KMS-11 (cell line): ENCODE measurements at regions not wholly inside any gene's neighbourhood (a gene's known extent, or its start where the extent isn't known, plus 50 kb on each side); places are given as distances from the start of the nearest gene placed in this dataset.

Experiments used
- H2AFZ ChIP-seq: fragments of 200-600 bp; sonication (generic); 2 replicates; pipeline ENCODE4 v1.6.1; 2016; ENCODE audit warnings: antibody characterized with exemption, mixed run types, low read depth
- H3K27ac ChIP-seq: fragments of 200-600 bp; sonication (generic); 2 replicates; pipeline ENCODE4 v1.6.1; 2016; ENCODE audit warnings: mild to moderate bottlenecking, mixed run types
- H3K27me3 ChIP-seq: fragments of 200-600 bp; sonication (generic); 2 replicates; pipeline ENCODE4 v1.6.1; 2017; ENCODE audit warnings: mild to moderate bottlenecking, low read depth, mixed run types, moderate library complexity; ENCODE audit not compliant: insufficient read depth
- H3K36me3 ChIP-seq: fragments of 200-600 bp; sonication (generic); 2 replicates; pipeline ENCODE4 v1.6.1; 2017; ENCODE audit warnings: mild to moderate bottlenecking, mixed run types; ENCODE audit not compliant: insufficient read depth
- H3K4me1 ChIP-seq: fragments of 200-600 bp; sonication (generic); 2 replicates; pipeline ENCODE4 v1.6.1; 2016; ENCODE audit warnings: mild to moderate bottlenecking, low read depth, mixed run types; ENCODE audit not compliant: poor library complexity, severe bottlenecking
- H3K4me2 ChIP-seq: fragments of 200-600 bp; sonication (generic); 2 replicates; pipeline ENCODE4 v1.7.0; 2016; ENCODE audit warnings: mild to moderate bottlenecking, mixed run types
- H3K4me3 ChIP-seq: fragments of 200-600 bp; sonication (generic); IDR thresholded peaks from 2 replicates; pipeline ENCODE4 v1.6.1; 2017; ENCODE audit warnings: low read depth, low read length, mixed read lengths; ENCODE audit not compliant: insufficient read depth
- H3K79me2 ChIP-seq: fragments of 200-600 bp; sonication (generic); 2 replicates; pipeline ENCODE4 v1.6.1; 2016; ENCODE audit warnings: low read depth, mixed run types; ENCODE audit not compliant: insufficient read depth
- H3K9ac ChIP-seq: fragments of 200-600 bp; sonication (generic); 2 replicates; pipeline ENCODE4 v1.6.1; 2016; ENCODE audit warnings: mild to moderate bottlenecking, mixed run types
- H4K20me1 ChIP-seq: fragments of 200-600 bp; sonication (generic); 2 replicates; pipeline ENCODE4 v1.6.1; 2016; ENCODE audit warnings: mild to moderate bottlenecking, mixed run types; ENCODE audit not compliant: insufficient read depth
- TF ChIP-seq, protein P1 (sequence below): fragments of 200-600 bp; sonication (generic); conservative IDR thresholded peaks from 2 replicates; pipeline ENCODE4 v1.6.1; 2017; ENCODE audit warnings: low read depth, mild to moderate bottlenecking, antibody characterized with exemption, low read length, moderate library complexity, mixed read lengths

DNA sequence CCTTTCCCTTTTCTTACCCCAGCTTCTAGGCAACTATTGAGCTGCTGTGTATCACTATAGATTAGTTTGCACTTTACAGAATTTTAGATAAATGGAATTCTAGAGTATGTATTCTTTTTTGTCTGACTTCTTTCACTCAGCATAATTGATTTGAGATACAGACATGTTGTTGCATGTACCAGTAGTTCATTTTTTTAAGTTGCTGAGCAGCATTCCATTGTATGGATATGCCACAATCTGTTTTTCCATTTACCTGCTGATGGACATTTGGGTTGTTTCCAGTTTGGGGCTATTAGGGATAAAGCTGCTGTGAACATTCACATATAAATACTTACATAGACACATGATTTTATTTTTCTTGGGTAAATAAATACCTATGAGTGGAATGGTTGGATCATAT, 135.7 kb downstream of the IGF1 start:
- TF ChIP-seq, protein P1, sequence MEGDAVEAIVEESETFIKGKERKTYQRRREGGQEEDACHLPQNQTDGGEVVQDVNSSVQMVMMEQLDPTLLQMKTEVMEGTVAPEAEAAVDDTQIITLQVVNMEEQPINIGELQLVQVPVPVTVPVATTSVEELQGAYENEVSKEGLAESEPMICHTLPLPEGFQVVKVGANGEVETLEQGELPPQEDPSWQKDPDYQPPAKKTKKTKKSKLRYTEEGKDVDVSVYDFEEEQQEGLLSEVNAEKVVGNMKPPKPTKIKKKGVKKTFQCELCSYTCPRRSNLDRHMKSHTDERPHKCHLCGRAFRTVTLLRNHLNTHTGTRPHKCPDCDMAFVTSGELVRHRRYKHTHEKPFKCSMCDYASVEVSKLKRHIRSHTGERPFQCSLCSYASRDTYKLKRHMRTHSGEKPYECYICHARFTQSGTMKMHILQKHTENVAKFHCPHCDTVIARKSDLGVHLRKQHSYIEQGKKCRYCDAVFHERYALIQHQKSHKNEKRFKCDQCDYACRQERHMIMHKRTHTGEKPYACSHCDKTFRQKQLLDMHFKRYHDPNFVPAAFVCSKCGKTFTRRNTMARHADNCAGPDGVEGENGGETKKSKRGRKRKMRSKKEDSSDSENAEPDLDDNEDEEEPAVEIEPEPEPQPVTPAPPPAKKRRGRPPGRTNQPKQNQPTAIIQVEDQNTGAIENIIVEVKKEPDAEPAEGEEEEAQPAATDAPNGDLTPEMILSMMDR: no peak
- Histone ChIP-seq H3K27ac (no peak overlapping the region), H3K9ac (no peak overlapping the region), H2AFZ (no peak overlapping the region), H3K4me1 (no peaks in the 10 kb centered on the region), H4K20me1 (no peaks in the 10 kb centered on the region), H3K79me2 (no peaks in the 10 kb centered on the region), H3K4me3 (no peak overlapping the region), H3K36me3 (no peaks in the 10 kb centered on the region), H3K4me2 (no peak overlapping the region), H3K27me3 (no peaks in the 10 kb centered on the region)

DNA sequence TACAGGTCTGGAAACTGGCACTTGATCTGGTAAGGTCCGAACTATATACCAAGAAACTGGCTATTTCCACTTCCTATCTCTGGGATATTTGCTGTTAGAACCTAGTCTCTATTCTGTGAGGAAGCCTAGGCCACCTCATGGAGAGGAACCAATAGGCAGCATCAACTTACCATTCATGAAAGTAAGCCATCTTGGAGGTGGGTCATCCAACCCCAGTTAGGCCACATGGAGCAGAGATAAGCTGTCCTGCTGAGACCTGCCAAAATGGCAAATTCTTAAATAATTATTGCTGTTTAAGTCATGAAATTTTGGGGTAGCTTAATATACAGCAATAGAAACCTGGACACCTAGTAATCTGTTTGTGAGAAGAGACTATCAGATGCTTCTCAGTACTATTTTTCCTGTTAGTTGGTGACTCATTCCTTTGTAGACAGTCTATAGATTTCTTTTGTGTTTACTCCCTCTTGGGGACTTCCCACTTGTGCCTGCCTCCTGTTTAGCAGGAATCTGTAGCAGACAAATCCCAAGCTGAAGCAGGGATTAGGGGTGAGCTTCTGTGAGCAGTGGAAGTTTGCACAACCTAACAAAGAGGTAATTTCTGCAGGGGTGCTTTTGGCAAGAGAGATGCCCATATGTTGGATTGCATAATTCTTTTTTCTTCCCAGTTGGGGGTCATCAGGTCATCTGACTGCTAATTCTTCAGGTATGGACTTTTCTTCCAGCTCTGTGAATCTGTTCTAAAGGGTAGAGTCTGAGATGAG, 136.8 kb downstream of the IGF1 start:
- Histone ChIP-seq H3K79me2 (no peaks in the 10 kb centered on the region), H3K4me2 (no peak overlapping the region), H3K4me3 (no peak overlapping the region), H3K9ac (no peak overlapping the region), H4K20me1 (no peaks in the 10 kb centered on the region), H3K27ac (no peak overlapping the region), H3K27me3 (no peaks in the 10 kb centered on the region), H2AFZ (no peak overlapping the region), H3K36me3 (no peaks in the 10 kb centered on the region), H3K4me1 (no peaks in the 10 kb centered on the region)
- TF ChIP-seq, protein P1: no peak

DNA sequence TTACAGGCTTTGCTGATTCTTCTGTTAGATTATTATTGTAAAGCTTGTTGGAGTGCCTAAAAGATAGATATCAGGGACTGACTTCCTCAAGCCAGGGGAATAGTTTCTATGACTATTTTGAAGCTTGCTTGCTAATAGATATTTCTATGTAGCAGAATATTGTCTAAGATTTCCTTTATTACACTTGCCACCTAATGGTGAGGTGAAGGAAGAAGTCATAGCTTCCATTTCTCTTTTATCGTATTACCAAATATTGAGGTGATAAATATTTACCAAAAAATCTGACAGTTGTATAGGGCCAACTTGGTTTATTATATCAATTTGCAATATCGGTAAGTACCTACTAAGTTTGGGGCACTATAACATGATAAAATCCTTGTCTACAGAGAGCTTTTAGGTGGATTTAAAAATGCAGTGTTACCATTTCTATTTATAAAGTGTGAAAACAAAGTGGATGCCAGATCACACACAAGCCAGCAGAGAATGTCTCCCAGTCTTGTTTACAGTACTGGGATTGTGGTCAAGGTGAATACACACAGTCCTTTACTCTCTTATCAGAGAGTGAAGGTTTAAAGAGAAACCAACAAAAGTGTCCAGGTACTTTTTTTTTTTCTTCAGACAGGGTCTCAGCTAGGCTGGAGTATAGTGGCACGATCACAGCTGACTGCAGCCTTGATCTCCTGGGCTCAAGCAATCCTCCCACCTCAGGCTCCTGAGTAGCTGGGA, 137.9 kb downstream of the IGF1 start:
- Histone ChIP-seq H3K4me3 (no peak overlapping the region), H4K20me1 (no peaks in the 10 kb centered on the region), H3K4me2 (no peak overlapping the region), H3K27ac (no peak overlapping the region), H2AFZ (no peak overlapping the region), H3K36me3 (no peaks in the 10 kb centered on the region), H3K27me3 (no peaks in the 10 kb centered on the region), H3K9ac (no peak overlapping the region), H3K79me2 (no peaks in the 10 kb centered on the region), H3K4me1 (no peaks in the 10 kb centered on the region)
- TF ChIP-seq, protein P1: no peak

DNA sequence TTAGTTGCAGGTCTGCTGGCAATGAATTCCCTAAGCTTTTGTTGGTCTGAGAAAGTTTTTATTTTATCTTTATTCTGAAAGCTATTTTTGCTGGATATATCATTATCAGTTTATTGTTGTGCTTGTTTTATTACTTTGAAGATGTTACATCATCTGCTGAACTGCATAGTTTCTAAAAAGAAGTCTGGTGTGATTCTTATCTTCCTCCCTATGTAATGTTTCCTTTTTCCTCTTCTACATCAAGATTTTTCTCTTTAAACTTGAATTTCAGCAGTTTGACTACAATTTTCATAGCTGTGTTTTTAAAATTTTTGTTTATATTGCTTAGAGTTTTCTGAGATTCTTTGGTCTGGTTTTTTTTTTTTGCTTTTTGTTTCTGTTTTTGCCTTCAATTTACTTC, 137.1 kb upstream of the PMCH start:
- no peak overlapping the region for H2AFZ ChIP-seq
- TF ChIP-seq, protein P1: no peak

More for the DNA sequence above, 137.1 kb upstream of the PMCH start:
- H3K79me2 ChIP-seq: no peaks in the 10 kb centered on the region
- no peak overlapping the region for H3K27ac ChIP-seq
- H3K4me3 ChIP-seq: no peak overlapping the region
- no peaks in the 10 kb centered on the region for H4K20me1 ChIP-seq
- H3K36me3 ChIP-seq: no peaks in the 10 kb centered on the region
- no peak overlapping the region for H3K4me2 ChIP-seq
- no peaks in the 10 kb centered on the region for H3K4me1 ChIP-seq
- H3K27me3 ChIP-seq: no peaks in the 10 kb centered on the region
- H3K9ac ChIP-seq: no peak overlapping the region
